Brain microvascular endothelial cell (primary cell): ENCODE measurements at regions not wholly inside any gene's neighbourhood (a gene's known extent, or its start where the extent isn't known, plus 50 kb on each side); places are given as distances from the start of the nearest gene placed in this dataset.

ENCODE experiments used
- DNase-seq: peaks from one replicate; pipeline ENCODE4 v3.0.0-alpha.2; 2020
- H3K27ac ChIP-seq: fragments of 250-450 bp; sonication (Bioruptor Pico); 2 replicates; pipeline ENCODE4 v1.5.1; 2020; ENCODE audit warnings: mild to moderate bottlenecking, moderate library complexity
- H3K27me3 ChIP-seq: fragments of 250-450 bp; sonication (Bioruptor Pico); replicated peaks from 2 replicates; pipeline ENCODE4 v1.5.1; 2020; ENCODE audit warnings: mild to moderate bottlenecking
- H3K36me3 ChIP-seq: fragments of 250-450 bp; sonication (Bioruptor Pico); replicated peaks from 2 replicates; pipeline ENCODE4 v1.5.1; 2020; ENCODE audit warnings: mild to moderate bottlenecking
- H3K4me3 ChIP-seq: 2 replicates; pipeline ENCODE4 v1.5.1; 2011; ENCODE audit warnings: low read depth, mild to moderate bottlenecking, control low read depth, low read length, moderate library complexity
- in situ Hi-C: cut with HindIII; loops from 2 replicates; pipeline ENCODE4 v1.10.0; 2017; ENCODE audit warnings: low sequenced_read_pairs, low pct_ligation_motif_present
- TF ChIP-seq, protein P1 (sequence below): IDR thresholded peaks from 2 replicates; pipeline ENCODE4 v1.5.1; 2011; ENCODE audit warnings: low read depth, mild to moderate bottlenecking, moderate library complexity, low read length, control low read depth, inconsistent platforms; ENCODE audit errors: missing control alignments

DNA sequence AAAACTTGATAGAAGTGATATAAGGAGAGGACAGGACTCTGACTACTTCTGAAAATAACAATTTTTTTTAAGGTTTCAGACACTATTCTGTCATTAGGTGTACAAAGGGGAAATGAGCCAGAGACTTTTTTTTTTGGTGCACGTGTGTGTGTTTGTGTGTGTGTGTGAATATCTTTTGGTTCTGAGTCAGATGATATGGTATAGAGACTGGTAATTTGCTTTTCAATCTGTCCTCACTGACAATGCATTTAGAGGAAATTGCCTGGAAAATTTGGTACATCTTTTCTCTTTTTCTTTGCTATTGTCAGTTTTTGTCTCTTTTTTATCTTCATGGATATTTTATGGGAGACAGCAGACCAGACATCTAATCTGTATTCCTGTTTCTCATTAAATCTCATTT lies 59.3 kb downstream of the DDIT4L start:
- in situ Hi-C loops: no loop called here
- no peak for DNase-seq
- TF ChIP-seq, protein P1, sequence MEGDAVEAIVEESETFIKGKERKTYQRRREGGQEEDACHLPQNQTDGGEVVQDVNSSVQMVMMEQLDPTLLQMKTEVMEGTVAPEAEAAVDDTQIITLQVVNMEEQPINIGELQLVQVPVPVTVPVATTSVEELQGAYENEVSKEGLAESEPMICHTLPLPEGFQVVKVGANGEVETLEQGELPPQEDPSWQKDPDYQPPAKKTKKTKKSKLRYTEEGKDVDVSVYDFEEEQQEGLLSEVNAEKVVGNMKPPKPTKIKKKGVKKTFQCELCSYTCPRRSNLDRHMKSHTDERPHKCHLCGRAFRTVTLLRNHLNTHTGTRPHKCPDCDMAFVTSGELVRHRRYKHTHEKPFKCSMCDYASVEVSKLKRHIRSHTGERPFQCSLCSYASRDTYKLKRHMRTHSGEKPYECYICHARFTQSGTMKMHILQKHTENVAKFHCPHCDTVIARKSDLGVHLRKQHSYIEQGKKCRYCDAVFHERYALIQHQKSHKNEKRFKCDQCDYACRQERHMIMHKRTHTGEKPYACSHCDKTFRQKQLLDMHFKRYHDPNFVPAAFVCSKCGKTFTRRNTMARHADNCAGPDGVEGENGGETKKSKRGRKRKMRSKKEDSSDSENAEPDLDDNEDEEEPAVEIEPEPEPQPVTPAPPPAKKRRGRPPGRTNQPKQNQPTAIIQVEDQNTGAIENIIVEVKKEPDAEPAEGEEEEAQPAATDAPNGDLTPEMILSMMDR: no peak
- H3K27ac ChIP-seq: no peak overlapping the region
- H3K36me3 ChIP-seq: no peaks in the 10 kb centered on the region
- no peak overlapping the region for H3K4me3 ChIP-seq
- no peaks in the 10 kb centered on the region for H3K27me3 ChIP-seq

DNA sequence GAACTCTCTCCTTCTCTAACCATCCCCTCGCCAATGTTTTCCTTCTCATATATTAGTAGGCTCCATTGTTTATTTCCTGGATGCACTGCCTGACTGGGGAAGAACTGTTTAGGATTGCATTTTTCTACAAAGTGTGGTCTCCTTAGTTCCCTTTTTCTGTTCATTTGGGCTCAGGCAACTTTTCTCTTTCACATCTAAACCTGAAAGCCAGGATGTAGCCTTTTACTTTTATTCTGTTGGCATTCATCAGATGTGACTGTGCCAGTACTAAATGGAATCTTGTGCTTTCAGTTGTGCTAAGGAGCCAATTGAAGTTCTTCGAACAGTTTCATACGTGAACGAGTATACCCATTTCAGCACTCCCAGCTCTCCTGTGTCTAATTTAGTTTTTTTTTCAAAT lies 59.8 kb downstream of the DDIT4L start:
- H3K27ac ChIP-seq: no peak overlapping the region
- DNase-seq: no peak
- no peaks in the 10 kb centered on the region for H3K36me3 ChIP-seq
- TF ChIP-seq, protein P1: no peak
- in situ Hi-C loops: no loop called here
- no peaks in the 10 kb centered on the region for H3K27me3 ChIP-seq
- no peak overlapping the region for H3K4me3 ChIP-seq

DNA sequence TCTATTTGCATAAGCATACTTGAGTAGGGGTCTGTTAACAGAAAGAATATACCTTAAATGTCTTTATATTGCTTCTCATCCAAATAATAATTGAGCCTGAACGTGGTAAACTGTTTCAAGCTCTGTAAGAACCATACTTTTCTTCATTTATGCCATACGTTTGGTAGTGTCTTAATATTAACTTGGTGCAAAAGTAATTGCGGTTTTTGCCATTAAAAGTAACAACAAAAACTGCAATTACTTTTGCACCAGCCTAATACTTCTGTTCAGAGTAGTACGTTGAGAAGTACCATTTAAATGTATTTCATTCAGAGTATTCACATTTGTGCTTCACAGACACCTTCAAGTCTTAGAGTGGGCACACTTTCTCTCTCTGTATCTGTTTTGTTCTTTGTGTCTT lies 60.5 kb downstream of the DDIT4L start:
- in situ Hi-C loops: no loop called here
- no peak overlapping the region for H3K4me3 ChIP-seq
- DNase-seq: no peak
- H3K27ac ChIP-seq: no peak overlapping the region
- H3K27me3 ChIP-seq: no peaks in the 10 kb centered on the region
- no peaks in the 10 kb centered on the region for H3K36me3 ChIP-seq
- TF ChIP-seq, protein P1: no peak

DNA sequence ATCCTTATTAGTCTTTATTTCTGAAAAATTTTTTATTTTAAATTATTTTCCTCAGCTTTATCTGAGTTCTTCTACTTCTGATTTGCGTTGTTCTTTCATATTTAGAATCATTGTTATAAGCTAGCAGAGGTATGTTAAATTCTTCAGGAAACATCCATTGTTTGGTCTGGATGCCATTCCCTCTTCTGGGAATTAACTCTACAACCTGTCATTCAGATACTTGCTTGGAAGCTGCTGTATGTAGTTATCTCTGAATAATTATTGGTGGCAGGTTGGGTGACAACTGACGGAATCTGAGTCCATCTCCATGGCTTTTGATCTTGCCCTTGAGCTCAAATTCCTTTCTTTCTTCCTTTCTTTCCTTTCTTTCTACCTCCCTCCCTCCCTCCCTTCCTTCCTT lies 61.9 kb downstream of the DDIT4L start:
- Histone ChIP-seq H3K36me3 (no peaks in the 10 kb centered on the region), H3K27ac (no peak overlapping the region), H3K4me3 (no peak overlapping the region), H3K27me3 (no peaks in the 10 kb centered on the region)
- TF ChIP-seq, protein P1: no peak
- DNase-seq: no peak
- in situ Hi-C loops: no loop called here

DNA sequence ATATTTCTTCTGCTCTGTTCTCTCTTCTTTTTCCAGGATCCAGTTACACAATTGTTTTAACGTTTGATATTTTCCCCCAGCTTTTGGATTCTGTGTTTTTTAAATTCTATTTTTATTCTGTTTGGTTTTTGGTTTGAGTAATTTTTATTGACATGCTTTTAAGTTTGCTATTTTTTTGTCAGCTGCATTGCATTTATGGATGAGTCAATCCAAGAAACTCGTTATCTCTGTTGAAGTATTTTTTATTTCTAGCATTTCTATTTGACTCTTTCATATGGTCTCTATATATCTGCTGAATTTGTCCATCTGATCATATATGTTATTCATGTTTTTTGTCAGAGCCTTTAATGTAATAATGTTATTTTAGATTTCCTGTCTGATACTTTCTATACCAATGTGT lies 65.6 kb downstream of the DDIT4L start:
- no peaks in the 10 kb centered on the region for H3K27me3 ChIP-seq
- TF ChIP-seq, protein P1: no peak
- H3K36me3 ChIP-seq: no peaks in the 10 kb centered on the region
- DNase-seq: no peak
- in situ Hi-C loops: no loop called here
- no peak overlapping the region for H3K4me3 ChIP-seq
- no peak overlapping the region for H3K27ac ChIP-seq

DNA sequence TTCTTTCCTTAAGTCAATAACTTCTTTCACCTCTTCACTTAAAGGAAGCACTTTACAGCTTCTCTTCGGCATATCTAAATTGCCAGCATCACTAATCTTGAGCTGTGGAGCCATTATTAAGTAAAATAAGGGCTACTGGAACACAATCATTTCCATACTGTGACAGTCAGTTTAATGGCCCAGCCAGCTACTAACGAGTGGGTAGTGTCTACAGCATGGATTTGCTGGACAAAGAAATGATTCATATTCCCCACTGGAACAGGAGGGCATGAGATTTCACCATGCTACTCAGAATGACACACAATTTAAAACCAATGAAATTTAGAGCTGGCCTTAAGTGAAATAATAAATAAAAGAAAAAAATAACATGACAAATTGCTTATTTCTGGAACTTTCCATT lies 72.1 kb downstream of the DDIT4L start:
- Histone ChIP-seq H3K4me3 (no peak overlapping the region), H3K27me3 (no peaks in the 10 kb centered on the region), H3K36me3 (no peaks in the 10 kb centered on the region), H3K27ac (no peak overlapping the region)
- in situ Hi-C loops: no loop called here
- TF ChIP-seq, protein P1: no peak
- no peak for DNase-seq
